ENCODE measurements at regions not wholly inside any gene's neighbourhood (a gene's known extent, or its start where the extent isn't known, plus 50 kb on each side); places are given as distances from the start of the nearest gene placed in this dataset.

DNA sequence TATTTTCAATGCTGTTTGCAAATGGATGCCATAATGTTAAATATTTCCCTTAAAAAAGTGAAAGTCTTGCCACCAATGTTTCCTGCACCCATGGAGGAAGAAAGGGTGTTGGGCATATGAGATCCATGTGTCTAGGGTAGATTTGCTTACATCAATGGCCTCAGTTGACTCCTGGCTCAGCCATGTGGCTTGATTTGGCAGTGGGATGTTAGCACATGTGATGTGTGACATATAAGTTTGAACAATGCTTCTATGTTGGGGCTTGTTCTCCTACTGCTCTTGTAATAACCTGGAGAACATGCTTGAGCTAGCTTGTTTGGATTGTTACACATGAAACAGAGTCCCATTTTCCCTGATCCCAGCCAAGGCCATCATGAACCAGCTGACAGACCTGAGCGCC lies 187.6 kb downstream of the SCP2D1 start:
- TF ChIP-seq POLR2AphosphoS5 (IDR thresholded peaks at IDR 0.05) (no peak), RAD21 (conservative IDR thresholded peaks at IDR 0.05) (no peak)
- TF ChIP-seq, protein P1, sequence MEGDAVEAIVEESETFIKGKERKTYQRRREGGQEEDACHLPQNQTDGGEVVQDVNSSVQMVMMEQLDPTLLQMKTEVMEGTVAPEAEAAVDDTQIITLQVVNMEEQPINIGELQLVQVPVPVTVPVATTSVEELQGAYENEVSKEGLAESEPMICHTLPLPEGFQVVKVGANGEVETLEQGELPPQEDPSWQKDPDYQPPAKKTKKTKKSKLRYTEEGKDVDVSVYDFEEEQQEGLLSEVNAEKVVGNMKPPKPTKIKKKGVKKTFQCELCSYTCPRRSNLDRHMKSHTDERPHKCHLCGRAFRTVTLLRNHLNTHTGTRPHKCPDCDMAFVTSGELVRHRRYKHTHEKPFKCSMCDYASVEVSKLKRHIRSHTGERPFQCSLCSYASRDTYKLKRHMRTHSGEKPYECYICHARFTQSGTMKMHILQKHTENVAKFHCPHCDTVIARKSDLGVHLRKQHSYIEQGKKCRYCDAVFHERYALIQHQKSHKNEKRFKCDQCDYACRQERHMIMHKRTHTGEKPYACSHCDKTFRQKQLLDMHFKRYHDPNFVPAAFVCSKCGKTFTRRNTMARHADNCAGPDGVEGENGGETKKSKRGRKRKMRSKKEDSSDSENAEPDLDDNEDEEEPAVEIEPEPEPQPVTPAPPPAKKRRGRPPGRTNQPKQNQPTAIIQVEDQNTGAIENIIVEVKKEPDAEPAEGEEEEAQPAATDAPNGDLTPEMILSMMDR (IDR thresholded peaks at IDR 0.05; ENCODE audit: poor library complexity, severe bottlenecking): no peak

Measured in neural cell (in vitro differentiated cells).